Amygdala (tissue), 56 donors: ENCODE measurements at regions not wholly inside any gene's neighbourhood (a gene's known extent, or its start where the extent isn't known, plus 50 kb on each side); places are given as distances from the start of the nearest gene placed in this dataset.
A peak's percentile ranks its signal among the peaks of the same experiment; 100 is the strongest.

Experiments
- DNase-seq, 56 donors: peaks; one replicate each; lab custom pipeline; 2025; lab: John Stamatoyannopoulos, UW

GRCh38 chr11:134624166-134624920 lies 212.3 kb upstream of the B3GAT1 start:
- no peak for DNase-seq

- DNase-seq, result no peak
Observed at GRCh38 chr11:134623711-134624110, 211.7 kb upstream of the B3GAT1 start.

- no peak for DNase-seq
Observed at GRCh38 chr11:134622458-134622857, 210.4 kb upstream of the B3GAT1 start.

- no peak for DNase-seq
Observed at GRCh38 chr11:134617360-134617759, 205.3 kb upstream of the B3GAT1 start.

- DNase-seq, result no peak
Observed at GRCh38 chr11:134616038-134616437, 204.0 kb upstream of the B3GAT1 start.

- DNase-seq, result no peak
Observed at GRCh38 chr11:134615041-134615615, 203.1 kb upstream of the B3GAT1 start.

- no peak for DNase-seq
Observed at GRCh38 chr11:134614141-134614540, 202.1 kb upstream of the B3GAT1 start.

GRCh38 chr11:134613646-134614045 lies 201.6 kb upstream of the B3GAT1 start:
- no peak for DNase-seq

GRCh38 chr11:134612140-134613030 lies 200.3 kb upstream of the B3GAT1 start:
- DNase-seq, result peak in 1 of 56 donors; percentile 19

- no peak for DNase-seq
Observed at GRCh38 chr11:134611537-134611936, 199.5 kb upstream of the B3GAT1 start.

GRCh38 chr11:134610116-134610910 lies 198.3 kb upstream of the B3GAT1 start:
- DNase-seq, result no peak

GRCh38 chr11:134609361-134610115 lies 197.5 kb upstream of the B3GAT1 start:
- no peak for DNase-seq

GRCh38 chr11:134607963-134608750 lies 196.1 kb upstream of the B3GAT1 start:
- no peak for DNase-seq

- DNase-seq, result no peak
Observed at GRCh38 chr11:134606251-134606650, 194.2 kb upstream of the B3GAT1 start.

- DNase-seq, result no peak
Observed at GRCh38 chr11:134604886-134605285, 192.8 kb upstream of the B3GAT1 start.

- no peak for DNase-seq
Observed at GRCh38 chr11:134599299-134599771, 187.3 kb upstream of the B3GAT1 start.

GRCh38 chr11:134598368-134598767 lies 186.3 kb upstream of the B3GAT1 start:
- no peak for DNase-seq

GRCh38 chr11:134597452-134597851 lies 185.4 kb upstream of the B3GAT1 start:
- no peak for DNase-seq

GRCh38 chr11:134596404-134596803 lies 184.4 kb upstream of the B3GAT1 start:
- no peak for DNase-seq
